ENCODE measurements at regions not wholly inside any gene's neighbourhood (a gene's known extent, or its start where the extent isn't known, plus 50 kb on each side); places are given as distances from the start of the nearest gene placed in this dataset.

GRCh38 chr2:35714883-35715282 lies 640.7 kb upstream of the CRIM1 start:
- Histone ChIP-seq H3K9me3 (ENCODE audit: low read length) (no peaks in the 10 kb centered on the region), H4K20me1 (ENCODE audit: insufficient read depth) (no peaks in the 10 kb centered on the region), H3K79me2 (replicated peaks; ENCODE audit: insufficient read depth, low read length) (no peaks in the 10 kb centered on the region)

DNA sequence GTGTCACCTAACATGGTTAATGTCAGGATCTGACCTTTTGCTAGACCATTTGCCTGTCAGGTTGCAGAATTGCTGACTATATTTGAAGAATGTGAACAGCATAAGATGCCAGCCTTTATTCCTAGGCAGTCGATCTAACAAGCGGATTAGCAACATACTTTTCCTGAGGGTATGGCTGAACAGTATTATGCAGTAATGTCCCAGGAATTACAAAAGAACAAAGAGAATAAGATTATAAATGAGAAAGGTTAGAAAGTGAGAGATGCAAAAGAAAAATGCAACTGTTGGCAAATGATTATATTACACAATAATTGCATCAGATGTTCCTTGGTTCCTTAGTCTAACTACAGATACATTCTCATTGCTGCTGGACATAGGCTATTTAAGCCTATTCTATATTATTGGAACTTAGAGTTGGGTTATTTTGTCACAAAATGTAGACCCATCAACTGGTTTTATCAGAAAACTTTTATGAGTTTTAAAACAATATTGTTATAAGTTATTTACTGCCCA lies 647.1 kb upstream of the CRIM1 start:
- Histone ChIP-seq H3K4me3 (ENCODE audit: low read length) (no peak overlapping the region), H2AFZ (ENCODE audit: low read depth, low read length) (no peak overlapping the region), H3K9ac (ENCODE audit: low read length) (no peak overlapping the region), H4K20me1 (ENCODE audit: insufficient read depth) (no peaks in the 10 kb centered on the region), H3K79me2 (replicated peaks; ENCODE audit: insufficient read depth, low read length) (no peaks in the 10 kb centered on the region), H3K9me3 (ENCODE audit: low read length) (no peaks in the 10 kb centered on the region), H3K36me3 (ENCODE audit: insufficient read depth, low read length) (no peaks in the 10 kb centered on the region), H3F3A (ENCODE audit: insufficient read depth, low read length, poor library complexity, severe bottlenecking) (no peaks in the 10 kb centered on the region), H3K27me3 (ENCODE audit: insufficient read depth, low read depth, low read length) (no peaks in the 10 kb centered on the region), H3K4me2 (ENCODE audit: low read length) (no peak overlapping the region), H3K27ac (ENCODE audit: low read length) (no peak overlapping the region), H3K9me2 (ENCODE audit: insufficient read depth, low read length) (no peaks in the 10 kb centered on the region)
- TF ChIP-seq REST (IDR thresholded peaks at IDR 0.05; ENCODE audit: borderline replicate concordance) (no peak), EZH2 (IDR thresholded peaks at IDR 0.05; ENCODE audit: borderline replicate concordance, insufficient read depth, low read length, poor library complexity, severe bottlenecking) (no peak), TAF1 (IDR thresholded peaks at IDR 0.05; ENCODE audit: low read depth) (no peak), RAD21 (conservative IDR thresholded peaks at IDR 0.05) (no peak), POLR2AphosphoS5 (IDR thresholded peaks at IDR 0.05) (no peak), MXI1 (conservative IDR thresholded peaks at IDR 0.05; ENCODE audit: poor library complexity, severe bottlenecking) (no peak), SMC3 (conservative IDR thresholded peaks at IDR 0.05; ENCODE audit: poor library complexity) (no peak), EP300 (conservative IDR thresholded peaks at IDR 0.05; ENCODE audit: poor library complexity, severe bottlenecking) (no peak)

More at GRCh38 chr2:35714883-35715282, 640.7 kb upstream of the CRIM1 start:
- no peaks in the 10 kb centered on the region for H3K36me3 ChIP-seq (ENCODE audit: insufficient read depth, low read length)
- no peaks in the 10 kb centered on the region for H3K9me2 ChIP-seq (ENCODE audit: insufficient read depth, low read length)
- H3K4me3 ChIP-seq (ENCODE audit: low read length), result no peak overlapping the region
- no peaks in the 10 kb centered on the region for H3F3A ChIP-seq (ENCODE audit: insufficient read depth, low read length, poor library complexity, severe bottlenecking)
- H3K27ac ChIP-seq (ENCODE audit: low read length), result no peak overlapping the region
- no peak overlapping the region for H3K9ac ChIP-seq (ENCODE audit: low read length)
- H3K27me3 ChIP-seq (ENCODE audit: insufficient read depth, low read depth, low read length), result no peaks in the 10 kb centered on the region
- H2AFZ ChIP-seq (ENCODE audit: low read depth, low read length), result no peak overlapping the region
- TF ChIP-seq SMC3 (conservative IDR thresholded peaks at IDR 0.05; ENCODE audit: poor library complexity), result no peak
- no peak for TF ChIP-seq EZH2 (IDR thresholded peaks at IDR 0.05; ENCODE audit: borderline replicate concordance, insufficient read depth, low read length, poor library complexity, severe bottlenecking)
- no peak for TF ChIP-seq CTCF (IDR thresholded peaks at IDR 0.05; ENCODE audit: poor library complexity, severe bottlenecking)
- no peak for TF ChIP-seq POLR2AphosphoS5 (IDR thresholded peaks at IDR 0.05)
- no peak for TF ChIP-seq MXI1 (conservative IDR thresholded peaks at IDR 0.05; ENCODE audit: poor library complexity, severe bottlenecking)
- TF ChIP-seq REST (IDR thresholded peaks at IDR 0.05; ENCODE audit: borderline replicate concordance), result no peak
- TF ChIP-seq TAF1 (IDR thresholded peaks at IDR 0.05; ENCODE audit: low read depth), result no peak
- TF ChIP-seq EP300 (conservative IDR thresholded peaks at IDR 0.05; ENCODE audit: poor library complexity, severe bottlenecking), result no peak
- no peak for TF ChIP-seq RAD21 (conservative IDR thresholded peaks at IDR 0.05)
- H3K4me2 ChIP-seq (ENCODE audit: low read length), result no peak overlapping the region
